ENCODE measurements at regions not wholly inside any gene's neighbourhood (a gene's known extent, or its start where the extent isn't known, plus 50 kb on each side); places are given as distances from the start of the nearest gene placed in this dataset.

DNA sequence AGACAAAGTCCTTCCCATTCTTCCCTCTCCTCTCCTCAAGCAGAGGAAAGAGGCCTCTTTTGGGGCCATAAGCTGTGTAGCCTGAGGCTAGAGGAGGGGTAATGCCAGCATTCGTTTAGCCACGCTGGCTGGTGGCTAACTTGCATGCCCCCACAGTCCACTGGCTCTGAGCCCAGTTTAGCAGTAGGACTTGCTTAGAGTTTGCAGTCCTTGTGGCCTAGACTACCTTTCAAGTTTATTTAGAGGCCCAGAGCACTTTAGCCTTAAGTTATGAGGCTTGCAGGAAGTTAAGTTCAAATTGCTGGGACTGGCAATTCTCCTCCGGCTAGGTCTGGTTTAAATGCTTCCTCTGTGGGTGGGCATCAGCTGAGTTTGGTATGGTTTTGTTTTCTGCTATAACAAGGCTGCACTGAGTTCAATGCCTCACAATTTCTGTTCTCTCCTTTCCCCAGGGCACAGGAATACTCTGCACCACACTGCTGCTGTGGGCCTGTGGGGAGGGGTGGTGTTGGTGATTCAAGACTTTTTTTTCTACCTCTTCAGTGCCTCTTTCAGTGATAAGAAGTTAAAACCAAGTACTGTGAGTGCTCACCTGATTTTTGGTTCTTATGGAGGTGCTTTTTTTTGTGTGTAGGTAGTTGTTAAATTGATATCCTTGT is 281.0 kb upstream of the C11orf87 start:
- no peak for TF ChIP-seq POLR2AphosphoS5 (IDR thresholded peaks at IDR 0.05; ENCODE audit: borderline replicate concordance, low read depth, low read length)
- no peak for TF ChIP-seq EZH2 (IDR thresholded peaks at IDR 0.05)

Data from SK-N-MC (cell line).